Urinary bladder (tissue), 3 donors: ENCODE measurements at regions not wholly inside any gene's neighbourhood (a gene's known extent, or its start where the extent isn't known, plus 50 kb on each side); places are given as distances from the start of the nearest gene placed in this dataset.

Experiments used
- DNase-seq: peaks from one replicate; pipeline ENCODE4 v3.0.0-alpha.2; 2015; ENCODE audit errors: extremely low spot score
- H3K27ac ChIP-seq: one replicate; pipeline ENCODE4 v1.5.1; 2013; ENCODE audit warnings: low read depth, mild to moderate bottlenecking, moderate library complexity
- H3K36me3 ChIP-seq: one replicate; pipeline ENCODE4 v1.6.1; 2013; ENCODE audit warnings: mild to moderate bottlenecking, moderate library complexity; ENCODE audit not compliant: insufficient read depth
- H3K4me1 ChIP-seq: one replicate; pipeline ENCODE4 v1.6.1; 2013; ENCODE audit warnings: mild to moderate bottlenecking, moderate library complexity; ENCODE audit not compliant: insufficient read depth
- H3K4me3 ChIP-seq: one replicate; pipeline ENCODE4 v1.5.1; 2013; ENCODE audit warnings: low read depth, low read length
- WGBS: extraction: QIAGEN DNeasy Blood & Tissue Kit; methylation state at CpG from one replicate; pipeline ENCODE4 v1.1.7; 2013; 5-methylcytosine and 5-hydroxymethylcytosine counted together
- donor health status: healthy with polysubstance abuse.
- donor health status: healthy.

- no peaks in the 10 kb centered on the region for H3K4me1 ChIP-seq
- no peak for DNase-seq
- H3K27ac ChIP-seq = no peak overlapping the region
- H3K36me3 ChIP-seq = no peaks in the 10 kb centered on the region
- WGBS = 46% methylated on average over 34 of the region's 34 CpGs
- H3K4me3 ChIP-seq = no peak overlapping the region
Measured at GRCh38 chr10:27413831-27414348, 90.2 kb upstream of the RAB18 start.

GRCh38 chr10:27413387-27413786 lies 90.7 kb upstream of the RAB18 start:
- Histone ChIP-seq H3K4me3 (no peak overlapping the region), H3K4me1 (no peaks in the 10 kb centered on the region), H3K36me3 (no peaks in the 10 kb centered on the region), H3K27ac (no peak overlapping the region)
- 54% methylated on average over 28 of the region's 28 CpGs for WGBS
- DNase-seq = no peak

- DNase-seq = no peak
- Histone ChIP-seq H3K4me3 (no peak overlapping the region), H3K4me1 (no peaks in the 10 kb centered on the region), H3K36me3 (no peaks in the 10 kb centered on the region), H3K27ac (no peak overlapping the region)
- WGBS = 36% methylated on average over 3 of the region's 3 CpGs
Measured at GRCh38 chr10:27410153-27410552, 94.0 kb upstream of the RAB18 start.

- no peak overlapping the region for H3K4me3 ChIP-seq
- no peak overlapping the region for H3K27ac ChIP-seq
- no peaks in the 10 kb centered on the region for H3K36me3 ChIP-seq
- DNase-seq = no peak
- 90% methylated on average over 6 of the region's 6 CpGs for WGBS
- H3K4me1 ChIP-seq = no peaks in the 10 kb centered on the region
Measured at GRCh38 chr10:27407271-27407670, 96.8 kb upstream of the RAB18 start.

GRCh38 chr10:27399871-27400270 lies 104.2 kb upstream of the RAB18 start:
- Histone ChIP-seq H3K4me3 (no peak overlapping the region), H3K4me1 (no peaks in the 10 kb centered on the region), H3K36me3 (no peaks in the 10 kb centered on the region), H3K27ac (no peak overlapping the region)
- 0% methylated on average over 1 of the region's 1 CpG for WGBS
- DNase-seq = no peak

- WGBS = 80% methylated on average over 4 of the region's 4 CpGs
- no peak for DNase-seq
- no peak overlapping the region for H3K27ac ChIP-seq
- H3K36me3 ChIP-seq = no peaks in the 10 kb centered on the region
- H3K4me1 ChIP-seq = no peaks in the 10 kb centered on the region
- no peak overlapping the region for H3K4me3 ChIP-seq
Measured at GRCh38 chr10:27393961-27394360, 110.1 kb upstream of the RAB18 start.

GRCh38 chr10:27392606-27393005 lies 111.5 kb upstream of the RAB18 start:
- DNase-seq = no peak
- WGBS = 95% methylated on average over 2 of the region's 2 CpGs
- no peaks in the 10 kb centered on the region for H3K36me3 ChIP-seq
- no peaks in the 10 kb centered on the region for H3K4me1 ChIP-seq
- H3K27ac ChIP-seq = no peak overlapping the region
- no peak overlapping the region for H3K4me3 ChIP-seq

- H3K27ac ChIP-seq = no peak overlapping the region
- H3K4me3 ChIP-seq = no peak overlapping the region
- no peaks in the 10 kb centered on the region for H3K4me1 ChIP-seq
- no peaks in the 10 kb centered on the region for H3K36me3 ChIP-seq
- WGBS = 74% methylated on average over 2 of the region's 2 CpGs
- no peak for DNase-seq
Measured at GRCh38 chr10:27391916-27392315, 112.2 kb upstream of the RAB18 start.

GRCh38 chr10:27391325-27391724 lies 112.8 kb upstream of the RAB18 start:
- H3K27ac ChIP-seq = no peak overlapping the region
- no peak overlapping the region for H3K4me3 ChIP-seq
- WGBS = 93% methylated on average over 1 of the region's 1 CpG
- no peak for DNase-seq
- no peaks in the 10 kb centered on the region for H3K36me3 ChIP-seq
- no peaks in the 10 kb centered on the region for H3K4me1 ChIP-seq

- no peak for DNase-seq
- 59% methylated on average over 1 of the region's 1 CpG for WGBS
- no peak overlapping the region for H3K4me3 ChIP-seq
- H3K27ac ChIP-seq = no peak overlapping the region
- no peaks in the 10 kb centered on the region for H3K36me3 ChIP-seq
- H3K4me1 ChIP-seq = no peaks in the 10 kb centered on the region
Measured at GRCh38 chr10:27390681-27391080, 113.4 kb upstream of the RAB18 start.

GRCh38 chr10:27388761-27389399 lies 115.2 kb upstream of the RAB18 start:
- Histone ChIP-seq H3K4me3 (no peak overlapping the region), H3K27ac (no peak overlapping the region), H3K36me3 (no peaks in the 10 kb centered on the region), H3K4me1 (no peaks in the 10 kb centered on the region)
- no peak for DNase-seq
- WGBS = 68% methylated on average over 4 of the region's 4 CpGs

GRCh38 chr10:27383595-27384542 lies 120.2 kb upstream of the RAB18 start:
- Histone ChIP-seq H3K27ac (no peak overlapping the region), H3K36me3 (no peaks in the 10 kb centered on the region), H3K4me3 (no peak overlapping the region), H3K4me1 (no peaks in the 10 kb centered on the region)
- WGBS = 65% methylated on average over 5 of the region's 5 CpGs
- DNase-seq = no peak

- WGBS = 83% methylated on average over 3 of the region's 3 CpGs
- Histone ChIP-seq H3K4me1 (no peaks in the 10 kb centered on the region), H3K36me3 (no peaks in the 10 kb centered on the region), H3K4me3 (no peak overlapping the region), H3K27ac (no peak overlapping the region)
- no peak for DNase-seq
Measured at GRCh38 chr10:27382176-27382575, 121.9 kb upstream of the RAB18 start.

GRCh38 chr10:27380929-27381358 lies 123.2 kb upstream of the RAB18 start:
- DNase-seq = no peak
- 72% methylated on average over 6 of the region's 6 CpGs for WGBS
- Histone ChIP-seq H3K27ac (no peak overlapping the region), H3K4me1 (no peaks in the 10 kb centered on the region), H3K36me3 (no peaks in the 10 kb centered on the region), H3K4me3 (no peak overlapping the region)
